ENCODE measurements at regions not wholly inside any gene's neighbourhood (a gene's known extent, or its start where the extent isn't known, plus 50 kb on each side); places are given as distances from the start of the nearest gene placed in this dataset.

GRCh38 chr5:6163913-6164312, 214.4 kb downstream of the MED10 start:
- no peaks in the 10 kb centered on the region for H3K36me3 ChIP-seq (ENCODE audit: low read depth)
- ATAC-seq: no peak
- H3K4me1 ChIP-seq (ENCODE audit: low read depth): no peaks in the 10 kb centered on the region
- H3K9me3 ChIP-seq: no peaks in the 10 kb centered on the region
- no peak overlapping the region for H3K4me3 ChIP-seq
- TF ChIP-seq CTCF (IDR thresholded peaks at IDR 0.05): no peak
- no peak for DNase-seq
- intact Hi-C loops (cut with DNase I, micrococcal nuclease): no loop called here

- Histone ChIP-seq H3K36me3 (ENCODE audit: low read depth) (no peaks in the 10 kb centered on the region), H3K4me1 (ENCODE audit: low read depth) (no peaks in the 10 kb centered on the region), H3K4me3 (no peak overlapping the region), H3K9me3 (no peaks in the 10 kb centered on the region)
- intact Hi-C loops (cut with DNase I, micrococcal nuclease): no loop called here
- TF ChIP-seq CTCF (IDR thresholded peaks at IDR 0.05): no peak
- no peak for DNase-seq
- ATAC-seq: no peak
Observed at GRCh38 chr5:6162175-6162574, 216.2 kb downstream of the MED10 start.

- TF ChIP-seq CTCF (IDR thresholded peaks at IDR 0.05): no peak
- no peak for DNase-seq
- no peaks in the 10 kb centered on the region for H3K36me3 ChIP-seq (ENCODE audit: low read depth)
- H3K9me3 ChIP-seq: no peaks in the 10 kb centered on the region
- H3K4me1 ChIP-seq (ENCODE audit: low read depth): no peaks in the 10 kb centered on the region
- intact Hi-C loops (cut with DNase I, micrococcal nuclease): no loop called here
- no peak for ATAC-seq
- no peak overlapping the region for H3K4me3 ChIP-seq
Observed at GRCh38 chr5:6161257-6161656, 217.1 kb downstream of the MED10 start.

- Histone ChIP-seq H3K4me1 (ENCODE audit: low read depth) (no peaks in the 10 kb centered on the region), H3K4me3 (no peak overlapping the region), H3K9me3 (no peaks in the 10 kb centered on the region), H3K36me3 (ENCODE audit: low read depth) (no peaks in the 10 kb centered on the region)
- no peak for TF ChIP-seq CTCF (IDR thresholded peaks at IDR 0.05)
- ATAC-seq (no peak), DNase-seq (no peak)
- intact Hi-C loops (cut with DNase I, micrococcal nuclease): no loop called here
Observed at GRCh38 chr5:6159832-6160430, 218.4 kb downstream of the MED10 start.

- DNase-seq: no peak
- intact Hi-C loops (cut with DNase I, micrococcal nuclease): no loop called here
- no peak for ATAC-seq
- TF ChIP-seq CTCF (IDR thresholded peaks at IDR 0.05): no peak
- Histone ChIP-seq H3K9me3 (no peaks in the 10 kb centered on the region), H3K36me3 (ENCODE audit: low read depth) (no peaks in the 10 kb centered on the region), H3K4me3 (no peak overlapping the region), H3K4me1 (ENCODE audit: low read depth) (no peaks in the 10 kb centered on the region)
Observed at GRCh38 chr5:6158974-6159831, 219.1 kb downstream of the MED10 start.

Measured in mucosa of descending colon (tissue), 3 donors.